HG02885 (cell line): ENCODE measurements at regions not wholly inside any gene's neighbourhood (a gene's known extent, or its start where the extent isn't known, plus 50 kb on each side); places are given as distances from the start of the nearest gene placed in this dataset.
"Not testable (repeated sequence)": the region's sequence is repeated elsewhere in the genome, so short reads cannot be mapped to it uniquely, and the experiment has no call there.

ENCODE experiments used
- ATAC-seq: cut with Tn5 transposase; IDR thresholded peaks from one replicate; pipeline ENCODE4 v1.9.1; 2021; ENCODE audit warnings: mild to moderate bottlenecking; ENCODE audit not compliant: unreplicated experiment, poor library complexity

- ATAC-seq: no peak
Observed at GRCh38 chr3:70658513-70659310, 346.3 kb upstream of the MDFIC2 start.

GRCh38 chr3:70657454-70657853 is 345.0 kb upstream of the MDFIC2 start:
- no peak for ATAC-seq

GRCh38 chr3:70647823-70648222 is 335.4 kb upstream of the MDFIC2 start:
- ATAC-seq: no peak

- no peak for ATAC-seq
Observed at GRCh38 chr3:70647094-70647493, 334.7 kb upstream of the MDFIC2 start.

GRCh38 chr3:70646635-70647034 is 334.2 kb upstream of the MDFIC2 start:
- no peak for ATAC-seq

- ATAC-seq: no peak
Observed at GRCh38 chr3:70640481-70640880, 328.0 kb upstream of the MDFIC2 start.

- no peak for ATAC-seq
Observed at GRCh38 chr3:70635301-70635700, 322.9 kb upstream of the MDFIC2 start.

- no peak for ATAC-seq
Observed at GRCh38 chr3:70631716-70632307, 319.4 kb upstream of the MDFIC2 start.

GRCh38 chr3:70621451-70621850 is 309.0 kb upstream of the MDFIC2 start:
- no peak for ATAC-seq

GRCh38 chr3:70620956-70621355 is 308.5 kb upstream of the MDFIC2 start:
- ATAC-seq: no peak

GRCh38 chr3:70620367-70620766 is 307.9 kb upstream of the MDFIC2 start:
- no peak for ATAC-seq

- ATAC-seq: no peak
Observed at GRCh38 chr3:70618151-70618550, 305.7 kb upstream of the MDFIC2 start.

GRCh38 chr3:70617349-70617748 is 304.9 kb upstream of the MDFIC2 start:
- not testable (repeated sequence) for ATAC-seq

GRCh38 chr3:70615286-70615685 is 302.8 kb upstream of the MDFIC2 start:
- ATAC-seq: no peak

- ATAC-seq: no peak
Observed at GRCh38 chr3:70614111-70614510, 301.7 kb upstream of the MDFIC2 start.

GRCh38 chr3:70612920-70613319 is 300.5 kb upstream of the MDFIC2 start:
- no peak for ATAC-seq

- ATAC-seq: not testable (repeated sequence)
Observed at GRCh38 chr3:70611667-70612277, 299.3 kb upstream of the MDFIC2 start.

- ATAC-seq: no peak
Observed at GRCh38 chr3:70608434-70608833, 296.0 kb upstream of the MDFIC2 start.

- ATAC-seq: no peak
Observed at GRCh38 chr3:70607469-70607868, 295.0 kb upstream of the MDFIC2 start.

- ATAC-seq: no peak
Observed at GRCh38 chr3:70606018-70606417, 293.6 kb upstream of the MDFIC2 start.

- no peak for ATAC-seq
Observed at GRCh38 chr3:70603103-70603502, 290.7 kb upstream of the MDFIC2 start.

GRCh38 chr3:70597312-70597711 is 284.9 kb upstream of the MDFIC2 start:
- ATAC-seq: no peak
